ENCODE measurements at regions not wholly inside any gene's neighbourhood (a gene's known extent, or its start where the extent isn't known, plus 50 kb on each side); places are given as distances from the start of the nearest gene placed in this dataset.
"Not testable (repeated sequence)": the region's sequence is repeated elsewhere in the genome, so short reads cannot be mapped to it uniquely, and the experiment has no call there.

- TF ChIP-seq CTCF (IDR thresholded peaks at IDR 0.05; ENCODE audit: insufficient read depth, low read length); GABPA (IDR thresholded peaks at IDR 0.05; ENCODE audit: low read depth): not testable (repeated sequence)
These were observed 344.2 kb downstream of the SRGAP2C start for GRCh38 chr1:121528958-121529357.
